ENCODE measurements at regions not wholly inside any gene's neighbourhood (a gene's known extent, or its start where the extent isn't known, plus 50 kb on each side); places are given as distances from the start of the nearest gene placed in this dataset.
"Not testable (repeated sequence)": the region's sequence is repeated elsewhere in the genome, so short reads cannot be mapped to it uniquely, and the experiment has no call there.

DNA sequence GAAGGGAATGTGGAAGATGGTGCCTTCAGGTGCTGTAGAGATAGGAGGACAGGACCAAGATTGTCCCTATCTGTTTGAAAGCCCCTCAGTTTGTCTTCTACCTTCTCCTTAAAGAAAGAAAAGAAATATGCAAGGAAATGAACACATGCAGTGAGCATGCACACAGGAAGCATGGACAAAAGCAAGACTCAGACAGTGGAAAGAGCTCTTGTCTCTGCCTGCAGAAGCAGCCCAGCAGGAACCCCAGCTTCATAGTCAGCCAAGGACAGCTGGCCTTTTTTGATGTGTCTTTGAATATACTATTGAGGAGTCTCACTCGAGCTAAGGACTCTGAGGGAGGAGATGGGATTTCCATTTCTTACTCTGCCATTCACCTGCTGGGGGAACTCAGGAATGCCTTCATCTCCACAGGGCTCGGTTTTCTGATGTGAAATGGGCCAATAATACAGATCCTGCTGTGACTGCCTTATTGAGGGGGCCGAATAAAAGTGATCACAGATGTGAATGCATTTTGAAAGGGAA, 132.5 kb upstream of the ADRA1B start:
- DNase-seq (ENCODE audit: low read depth, low spot score): no peak

DNA sequence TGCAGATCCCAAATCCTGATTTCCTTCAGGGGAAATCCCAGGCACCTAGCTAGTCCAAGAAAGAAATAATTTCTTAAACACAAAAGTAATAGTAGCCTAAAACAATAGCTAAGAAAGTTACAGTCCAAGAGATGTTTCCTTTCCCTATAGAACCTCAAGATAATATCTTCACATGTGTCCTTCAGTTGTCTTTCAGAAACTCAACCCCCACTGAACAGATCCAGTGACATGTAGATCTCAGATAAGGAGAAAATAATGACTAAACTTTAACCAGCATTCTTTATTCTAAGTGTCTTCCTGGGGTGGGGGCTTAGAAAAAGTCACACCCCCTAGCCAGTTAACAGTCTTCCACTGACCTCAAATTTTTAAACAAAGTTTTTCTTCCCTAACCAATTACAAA, 131.3 kb upstream of the ADRA1B start:
- DNase-seq (ENCODE audit: low read depth, low spot score): no peak

DNA sequence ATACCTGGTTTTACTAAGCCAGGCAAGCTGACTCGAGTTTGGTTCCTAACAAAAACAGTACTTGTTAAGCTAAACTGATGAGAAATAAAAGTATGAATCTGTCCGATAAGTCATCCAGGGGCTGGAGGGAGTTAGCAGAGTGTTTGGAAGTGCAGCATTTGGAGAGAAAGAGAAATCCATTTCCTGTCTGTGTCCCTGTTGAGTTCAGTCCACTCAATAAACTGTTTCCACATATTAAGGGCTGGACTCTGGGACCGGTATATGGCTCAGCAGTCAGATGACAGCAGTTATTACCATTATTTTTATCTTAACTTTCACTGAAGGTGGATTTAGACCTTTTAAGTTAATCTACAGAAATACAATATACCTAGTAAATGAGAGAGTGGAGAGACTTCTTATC, 130.6 kb upstream of the ADRA1B start:
- DNase-seq (ENCODE audit: low read depth, low spot score): no peak

DNA sequence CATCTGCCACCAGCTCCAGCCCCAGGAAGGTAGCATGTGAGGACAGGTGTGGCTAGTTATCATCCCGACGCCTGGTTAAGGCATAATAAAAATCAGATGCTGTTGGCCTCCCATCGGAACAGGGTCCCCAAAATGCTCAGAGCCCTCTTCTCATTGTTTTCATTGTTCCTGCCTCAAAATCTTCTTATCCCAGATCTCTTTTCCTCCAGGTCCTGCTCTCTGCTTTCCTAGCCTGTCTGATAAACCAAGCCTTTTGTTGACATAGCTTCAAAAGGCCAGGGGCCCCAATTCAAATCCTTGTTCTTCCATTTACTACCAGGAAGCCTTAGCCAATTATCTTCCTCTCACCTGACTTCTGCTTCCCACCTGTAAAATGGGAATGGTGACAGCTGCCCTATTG, 130.1 kb upstream of the ADRA1B start:
- no peak for DNase-seq (ENCODE audit: low read depth, low spot score)

DNA sequence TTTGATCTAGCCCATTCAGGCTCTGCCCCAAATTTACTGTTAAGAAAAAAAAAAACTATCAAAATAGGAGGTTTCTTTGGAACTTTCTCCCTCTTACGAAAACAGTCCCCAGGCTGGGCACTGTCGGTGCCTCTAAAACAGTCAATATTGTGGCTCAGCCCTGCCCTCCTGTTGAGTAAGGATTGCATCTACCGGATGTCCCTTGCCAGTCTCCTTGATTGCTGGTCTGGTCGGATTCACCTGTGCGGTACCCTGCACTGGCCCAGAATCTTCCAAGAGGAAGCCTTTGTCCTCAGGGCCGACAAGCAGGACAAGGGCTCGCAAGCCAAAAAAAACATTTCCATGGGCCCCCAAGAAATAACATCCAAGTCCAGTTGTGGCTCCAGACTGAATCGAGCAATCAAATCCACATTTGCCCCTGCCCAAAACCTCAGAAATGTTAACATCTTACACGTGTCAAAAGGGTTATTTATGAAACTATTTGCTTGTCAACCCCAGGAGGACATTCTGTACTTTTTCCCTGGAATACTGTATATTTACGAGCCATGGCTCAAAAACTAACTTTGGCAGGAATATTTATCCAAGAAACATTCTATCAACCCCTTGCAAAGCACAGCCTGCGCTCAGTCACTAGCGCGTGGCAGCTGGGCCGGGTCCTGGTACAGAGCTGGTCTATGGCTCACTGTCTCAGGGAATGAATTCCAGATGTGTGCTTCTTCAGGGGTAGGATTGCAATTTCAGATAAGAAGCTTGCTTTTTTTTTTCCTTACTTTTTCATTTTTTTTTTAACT, 129.2 kb upstream of the ADRA1B start:
- peak; percentile 62 for DNase-seq (ENCODE audit: low read depth, low spot score)

DNA sequence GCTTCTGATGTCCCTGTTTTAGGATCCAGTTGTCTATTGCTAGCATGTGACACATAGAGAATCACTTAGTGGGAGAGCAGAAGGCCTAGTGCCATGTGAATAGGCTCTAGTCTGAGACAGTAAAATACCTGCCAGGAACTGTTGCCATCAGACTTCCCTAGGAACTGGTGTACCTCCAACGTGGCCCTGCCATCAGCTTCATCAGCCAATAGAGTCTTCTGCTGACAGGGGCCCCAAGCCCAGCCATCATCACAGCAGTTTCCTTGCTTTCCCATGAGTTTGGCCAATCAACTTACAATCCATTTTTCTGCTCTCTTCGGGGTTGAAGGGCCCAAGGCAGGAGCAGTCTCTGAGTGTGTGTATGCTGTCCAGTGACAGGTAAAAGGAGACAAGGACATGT, 128.4 kb upstream of the ADRA1B start:
- no peak for DNase-seq (ENCODE audit: low read depth, low spot score)

DNA sequence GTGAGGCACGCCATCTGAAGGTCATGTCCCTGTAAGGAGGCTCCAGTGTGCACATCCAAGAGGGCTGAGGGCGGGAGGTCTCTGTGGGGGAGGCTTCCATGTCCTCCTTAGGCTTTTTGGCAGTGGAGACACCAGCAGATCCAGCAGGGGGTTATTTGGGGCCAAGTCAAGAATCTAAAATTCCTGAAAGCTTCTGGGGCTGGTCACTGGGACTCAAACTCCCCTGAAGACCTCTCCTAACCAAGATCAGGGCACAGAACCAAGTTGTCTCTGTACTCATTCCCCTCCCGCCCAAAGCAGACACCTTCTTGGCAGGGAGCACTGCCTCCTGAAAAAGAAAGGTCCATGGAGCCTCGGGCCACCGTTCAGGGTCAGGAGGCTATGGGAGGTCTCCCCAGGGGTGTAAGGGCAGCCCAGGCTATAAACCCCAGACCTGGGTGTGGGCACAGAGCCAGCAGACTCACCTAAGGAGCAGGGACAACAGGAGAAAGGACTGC, 127.4 kb upstream of the ADRA1B start:
- no peak for DNase-seq (ENCODE audit: low read depth, low spot score)

DNA sequence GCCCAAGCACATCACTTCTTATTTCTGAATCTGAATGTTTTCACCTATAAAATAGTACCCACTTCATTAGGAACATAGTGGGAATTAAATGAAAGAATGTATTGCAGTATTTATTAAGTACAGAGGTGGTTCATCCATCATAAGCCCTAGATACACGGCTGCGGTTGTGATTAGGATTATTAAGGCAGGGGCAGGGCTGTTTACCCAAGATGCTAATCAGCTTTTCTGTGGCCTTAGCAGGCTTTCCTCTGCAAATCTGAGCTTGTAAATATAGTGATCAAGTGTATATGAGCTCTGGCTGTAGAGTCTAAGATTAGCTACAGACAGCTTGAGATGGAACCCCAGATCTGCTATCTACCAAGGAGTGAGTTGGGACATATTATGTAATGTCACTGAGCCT, 124.1 kb upstream of the ADRA1B start:
- DNase-seq (ENCODE audit: low read depth, low spot score): no peak

DNA sequence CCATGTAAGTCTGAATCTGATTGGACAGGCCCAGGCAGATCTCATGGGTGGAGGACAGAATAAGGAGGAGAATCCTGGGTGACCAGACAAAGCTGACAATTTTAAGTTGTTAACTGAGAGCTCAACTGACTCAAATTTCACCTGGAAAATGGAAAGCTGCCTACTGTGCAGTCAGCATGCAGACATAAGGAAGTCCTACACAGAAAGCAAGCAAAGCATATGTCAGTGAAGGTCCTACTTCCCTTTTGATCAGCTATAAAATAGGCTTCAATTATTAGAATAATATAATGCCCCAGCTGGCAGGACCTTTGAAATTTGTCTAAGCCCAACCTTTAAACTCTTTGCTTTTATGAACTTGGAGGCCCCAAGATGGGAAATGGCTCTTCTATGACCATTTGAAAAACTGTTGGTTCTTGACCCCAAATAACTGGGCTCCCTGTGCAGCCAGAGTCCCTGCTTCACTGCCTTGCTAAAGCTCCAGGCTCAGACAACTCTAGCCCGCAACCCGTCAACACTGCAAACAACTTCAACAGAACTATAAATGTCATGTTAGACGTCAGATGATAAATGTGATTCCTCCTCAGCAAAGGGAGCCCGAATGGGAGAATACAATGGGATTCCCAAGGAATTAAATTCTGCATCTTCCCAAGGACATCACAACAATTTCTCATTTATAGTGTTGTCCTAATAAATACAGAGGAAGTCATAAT, 118.9 kb upstream of the ADRA1B start:
- no peak for DNase-seq (ENCODE audit: low read depth, low spot score)

DNA sequence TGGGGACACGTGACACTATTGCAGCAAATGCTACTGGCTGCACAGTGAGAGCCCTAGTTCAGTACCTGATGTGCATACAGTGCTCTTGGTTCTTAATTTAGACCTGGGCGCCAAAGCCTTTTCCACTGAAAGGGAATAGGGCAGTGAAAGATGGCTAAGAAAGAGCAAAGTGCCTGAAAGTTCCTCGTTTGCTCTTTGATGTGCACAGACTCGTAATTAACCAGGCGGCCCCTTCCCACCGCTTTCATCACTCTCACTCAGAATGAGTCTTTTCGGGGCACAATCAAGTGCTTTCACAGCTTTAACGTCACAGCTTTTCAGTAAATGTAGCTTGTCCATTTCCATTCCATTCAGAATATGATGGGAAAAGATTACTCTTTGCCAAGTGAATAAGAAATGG, 116.6 kb upstream of the ADRA1B start:
- DNase-seq (ENCODE audit: low read depth, low spot score): no peak

DNA sequence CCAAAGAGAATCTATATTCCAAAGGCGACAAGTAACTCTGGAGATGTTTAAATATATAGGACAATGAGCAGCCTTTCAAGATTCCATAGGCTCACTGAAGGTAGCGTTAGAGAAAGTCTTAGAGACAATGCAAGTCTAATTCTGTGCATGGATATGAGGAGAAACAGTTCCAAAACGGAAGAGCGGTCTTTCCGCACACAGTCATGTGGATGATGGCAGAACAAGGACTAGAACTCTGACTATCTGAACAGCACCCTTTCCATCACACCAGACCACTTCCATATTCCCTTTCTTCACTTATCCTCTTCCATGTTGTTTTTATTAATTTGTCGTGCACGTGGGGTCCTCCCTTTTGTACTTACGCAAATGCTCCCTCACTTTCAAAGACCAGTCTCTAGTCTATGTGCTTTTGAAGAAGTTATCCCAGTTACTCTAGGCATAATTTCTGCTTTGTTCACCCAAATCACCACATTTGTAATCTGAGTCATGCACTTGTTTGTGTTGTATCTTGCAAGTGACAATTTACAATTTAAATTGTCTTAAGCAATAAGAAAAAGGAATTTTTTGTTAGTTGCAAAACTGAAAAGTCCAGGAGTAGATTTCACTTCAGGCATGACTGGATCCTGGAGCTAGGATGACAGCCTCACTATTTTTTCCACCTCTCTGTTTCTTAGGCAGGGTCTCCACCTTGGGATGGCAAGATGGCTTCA, 116.0 kb upstream of the ADRA1B start:
- no peak for DNase-seq (ENCODE audit: low read depth, low spot score)

DNA sequence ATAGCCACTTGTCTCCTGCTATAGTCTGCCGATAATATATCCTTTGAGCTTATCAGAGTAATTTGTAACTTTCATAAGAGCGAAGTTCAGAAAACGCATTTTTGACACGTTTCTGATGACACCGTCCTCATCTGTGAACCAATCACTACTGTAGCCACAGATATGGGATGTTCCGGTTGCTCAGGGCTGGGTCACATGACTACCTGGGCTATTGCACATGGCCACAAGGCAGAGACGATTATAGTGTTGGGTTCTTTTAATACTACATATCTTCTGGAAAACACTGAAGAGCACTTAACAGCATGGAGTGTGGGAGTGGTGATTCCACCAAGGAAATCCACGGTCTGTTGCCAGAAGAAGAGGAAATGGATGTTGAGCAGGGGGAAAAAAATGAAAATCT, 115.0 kb upstream of the ADRA1B start:
- DNase-seq (ENCODE audit: low read depth, low spot score): no peak

DNA sequence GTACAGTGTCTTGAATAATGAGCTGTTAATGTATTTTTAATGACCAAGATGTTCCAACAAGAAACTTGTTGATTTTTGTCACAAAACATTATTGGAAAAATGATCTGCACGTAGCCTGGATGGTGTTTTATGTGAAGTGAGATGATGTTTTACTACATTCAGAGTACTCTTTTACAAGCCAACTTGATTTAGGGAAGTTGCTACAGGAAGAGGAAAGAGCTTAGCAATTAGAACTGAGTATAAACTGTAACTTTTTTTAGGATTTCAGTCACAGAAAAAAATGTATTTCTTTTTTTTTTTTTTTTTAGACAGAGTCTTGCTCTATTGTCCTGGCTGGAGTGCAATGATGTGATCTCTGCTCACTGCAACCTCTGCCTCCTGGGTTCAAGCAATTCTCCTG, 113.6 kb upstream of the ADRA1B start:
- no peak for DNase-seq (ENCODE audit: low read depth, low spot score)

DNA sequence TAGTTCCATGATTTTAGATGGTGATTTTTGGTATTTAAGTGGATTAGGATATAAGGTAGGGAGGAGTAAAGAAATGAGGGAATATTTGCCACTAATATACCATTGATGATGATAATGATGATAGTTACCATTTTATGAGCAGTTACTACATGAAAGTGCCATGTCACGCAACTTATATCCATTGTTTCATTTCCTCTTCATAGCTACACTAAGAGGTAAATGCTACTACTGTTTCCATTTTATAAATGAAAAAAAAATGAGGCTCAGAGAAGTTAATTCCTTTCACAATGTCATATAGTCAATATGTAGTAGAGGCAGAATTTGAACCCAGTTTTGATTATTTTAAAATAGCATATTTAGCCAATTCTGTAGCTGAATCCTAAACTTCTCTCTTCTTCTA, 112.2 kb upstream of the ADRA1B start:
- DNase-seq (ENCODE audit: low read depth, low spot score): no peak

DNA sequence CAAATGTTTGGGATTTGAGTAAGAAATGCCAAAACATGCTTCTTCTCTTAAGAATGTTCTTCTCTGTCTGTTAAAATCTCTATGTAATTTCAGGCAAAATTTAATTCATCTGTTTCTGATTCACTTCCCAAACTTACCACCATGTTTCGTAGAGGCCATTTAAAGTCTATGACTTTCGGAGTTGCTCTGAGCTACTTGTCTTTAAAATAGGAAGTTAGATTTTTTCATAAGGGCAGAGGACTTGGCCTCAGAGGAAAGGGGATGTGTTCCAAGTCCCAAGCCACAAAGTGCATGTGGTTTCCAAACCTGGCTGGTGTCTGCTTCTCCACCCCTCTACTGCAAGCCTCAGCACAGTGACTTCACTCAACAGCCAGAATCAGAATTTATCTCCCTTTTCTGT, 111.3 kb upstream of the ADRA1B start:
- no peak for DNase-seq (ENCODE audit: low read depth, low spot score)

DNA sequence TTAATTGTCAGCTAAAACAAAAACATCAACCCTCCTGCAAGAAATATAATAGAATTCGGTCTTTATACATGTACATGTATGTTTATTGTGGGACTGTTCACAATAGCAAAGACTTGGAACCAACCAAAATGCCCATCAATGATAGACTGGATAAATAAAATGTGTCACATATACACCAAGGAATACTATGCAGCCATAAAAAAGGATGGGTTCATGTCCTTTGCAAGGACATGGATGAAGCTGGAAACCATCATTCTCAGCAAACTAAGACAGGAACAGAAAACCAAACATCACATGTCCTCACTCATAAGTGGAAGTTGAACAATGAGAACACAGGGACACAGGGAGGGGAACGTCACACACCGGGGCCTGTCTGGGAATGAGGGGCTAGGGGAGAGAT, 109.1 kb upstream of the ADRA1B start:
- DNase-seq (ENCODE audit: low read depth, low spot score): not testable (repeated sequence)

DNA sequence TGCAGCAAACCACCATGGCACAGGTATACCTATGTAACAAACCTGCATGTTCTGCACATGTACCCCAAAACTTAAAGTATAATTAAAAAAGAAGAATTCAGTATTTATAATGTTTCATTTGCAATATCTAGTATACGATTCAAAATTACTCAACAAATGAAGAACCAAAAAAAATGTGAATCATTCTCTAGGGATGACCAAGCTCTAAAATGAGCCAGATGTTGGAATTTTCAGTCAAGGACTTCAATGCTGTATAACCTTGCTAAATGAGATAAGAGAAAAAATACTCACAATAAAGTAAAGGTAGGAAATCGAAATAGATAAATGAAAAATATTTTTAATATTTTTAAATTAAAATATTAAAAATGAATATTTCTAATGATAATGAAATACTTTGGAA, 108.7 kb upstream of the ADRA1B start:
- DNase-seq (ENCODE audit: low read depth, low spot score): no peak

DNA sequence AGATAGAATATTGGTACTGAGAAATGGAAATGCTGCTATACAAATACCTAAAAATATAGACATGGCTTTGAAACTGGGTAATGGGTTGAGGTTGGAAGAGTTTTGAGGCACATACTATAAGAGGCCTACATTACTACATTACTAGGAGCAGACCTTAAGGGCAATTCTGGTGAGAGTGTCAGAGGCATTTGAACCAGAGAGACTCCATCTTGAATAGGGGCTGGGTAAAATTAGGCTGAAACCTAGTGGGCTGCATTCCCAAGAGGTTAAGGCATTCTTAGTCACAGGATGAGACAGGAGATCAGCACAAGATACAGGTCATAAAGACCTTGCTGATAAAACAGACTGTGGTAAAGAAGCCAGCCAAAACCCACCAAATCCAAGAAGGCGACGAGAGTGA, 104.6 kb upstream of the ADRA1B start:
- no peak for DNase-seq (ENCODE audit: low read depth, low spot score)

DNA sequence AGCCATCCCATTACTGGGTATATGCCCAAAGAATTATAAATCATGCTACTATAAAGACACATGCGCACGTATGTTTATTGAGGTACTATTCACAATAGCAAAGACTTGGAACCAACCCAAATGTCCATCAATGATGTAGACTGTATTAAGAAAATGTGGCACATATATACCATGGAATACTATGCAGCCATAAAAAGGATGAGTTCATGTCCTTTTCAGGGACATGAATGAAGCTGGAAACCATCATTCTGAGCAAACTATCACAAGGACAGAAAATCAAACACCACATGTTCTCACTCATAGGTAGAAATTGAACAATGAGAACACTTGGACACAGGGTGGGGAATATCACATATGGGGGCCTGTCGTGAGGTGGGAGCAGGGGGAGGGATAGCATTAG, 103.5 kb upstream of the ADRA1B start:
- not testable (repeated sequence) for DNase-seq (ENCODE audit: low read depth, low spot score)

DNA sequence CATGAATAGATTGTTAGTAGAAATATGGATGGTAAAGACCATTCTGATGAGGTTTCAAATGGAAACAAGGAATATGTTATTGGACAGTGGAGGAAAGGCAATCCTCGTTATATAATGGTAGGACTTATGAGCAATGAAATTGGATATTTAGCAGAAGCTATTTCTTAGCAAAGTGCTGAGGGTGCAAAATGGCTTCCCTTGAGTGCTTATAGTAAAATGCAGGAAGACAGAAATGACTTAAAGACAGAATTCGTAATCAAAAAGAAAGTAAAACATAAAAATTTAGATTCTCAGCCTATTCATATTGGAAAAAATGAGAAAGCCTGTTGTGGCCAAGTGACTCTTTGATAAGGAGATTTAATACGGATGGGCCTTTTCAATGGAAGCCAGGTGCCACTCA, 102.1 kb upstream of the ADRA1B start:
- no peak for DNase-seq (ENCODE audit: low read depth, low spot score)

DNA sequence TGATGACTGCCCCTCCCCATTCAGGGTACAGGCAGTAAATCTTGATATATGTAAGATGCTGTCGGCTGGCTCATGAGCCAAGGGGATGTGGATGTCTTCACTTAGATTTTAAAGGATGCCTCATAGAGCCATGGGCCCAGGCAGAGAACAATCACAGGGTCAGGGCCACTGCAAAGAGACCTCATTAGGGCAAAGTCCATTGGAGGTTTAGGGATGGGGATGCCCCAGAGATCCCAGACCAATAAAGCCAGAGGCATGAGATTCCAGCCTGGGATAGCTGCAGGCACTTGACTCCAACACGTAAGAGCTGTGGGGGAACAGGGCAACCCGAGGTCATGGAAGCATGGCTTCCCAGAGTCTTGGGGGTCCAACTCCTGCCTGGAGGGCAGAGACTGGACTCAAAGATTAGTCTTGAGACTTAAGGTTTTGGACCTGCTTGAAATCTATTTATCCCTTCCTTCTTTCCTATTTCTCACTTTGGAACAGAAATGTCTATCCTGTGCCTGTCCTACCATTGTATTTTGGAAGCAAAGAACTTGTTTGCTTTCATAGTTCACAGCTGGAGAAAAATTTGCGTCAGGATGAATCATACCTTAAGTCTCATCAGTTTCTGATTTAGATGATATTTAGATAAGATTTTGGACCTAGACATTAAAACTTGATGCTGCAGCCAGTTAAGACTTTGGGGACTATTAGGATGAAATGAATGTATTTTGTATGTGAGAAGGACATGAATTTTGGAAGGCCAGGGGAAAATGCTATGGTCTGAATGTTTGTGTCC, 101.3 kb upstream of the ADRA1B start:
- DNase-seq (ENCODE audit: low read depth, low spot score): no peak
